H9 (cell line): ENCODE measurements at regions not wholly inside any gene's neighbourhood (a gene's known extent, or its start where the extent isn't known, plus 50 kb on each side); places are given as distances from the start of the nearest gene placed in this dataset.

Experiments
- DNase-seq: peaks from one replicate; pipeline ENCODE4 v3.0.0-alpha.2; 2017
- H2AFZ ChIP-seq: one replicate; pipeline ENCODE4 v1.6.1; 2013; ENCODE audit warnings: mild to moderate bottlenecking, low read length, control low read depth, moderate library complexity
- H2AK5ac ChIP-seq: 2 replicates; pipeline ENCODE4 v1.6.1; 2013; ENCODE audit warnings: low read length, control low read depth, mixed read lengths; ENCODE audit not compliant: insufficient read length
- H2BK120ac ChIP-seq: one replicate; pipeline ENCODE4 v1.6.1; 2013; ENCODE audit warnings: low read depth, mild to moderate bottlenecking, low read length, control low read depth, inconsistent platforms; ENCODE audit not compliant: poor library complexity, severe bottlenecking
- H2BK12ac ChIP-seq: 2 replicates; pipeline ENCODE4 v1.6.1; 2013; ENCODE audit warnings: low read length, control low read depth, mixed read lengths, low read depth; ENCODE audit not compliant: insufficient read length
- H2BK15ac ChIP-seq: 2 replicates; pipeline ENCODE4 v1.6.1; 2013; ENCODE audit warnings: low read depth, low read length, control low read depth
- H2BK20ac ChIP-seq: one replicate; pipeline ENCODE4 v1.6.1; 2013; ENCODE audit warnings: low read depth, mild to moderate bottlenecking, low read length, control low read depth, inconsistent platforms; ENCODE audit not compliant: poor library complexity, severe bottlenecking
- H2BK5ac ChIP-seq: 2 replicates; pipeline ENCODE4 v1.6.1; 2013; ENCODE audit warnings: low read length, control low read depth, mixed read lengths; ENCODE audit not compliant: insufficient read length
- H3K14ac ChIP-seq: 2 replicates; pipeline ENCODE4 v1.6.1; 2013; ENCODE audit warnings: low read length, control low read depth; ENCODE audit not compliant: insufficient read depth
- H3K18ac ChIP-seq: 2 replicates; pipeline ENCODE4 v1.6.1; 2013; ENCODE audit warnings: low read depth, mild to moderate bottlenecking, mixed read lengths, low read length, control low read depth; ENCODE audit not compliant: insufficient read length
- H3K23ac ChIP-seq: 2 replicates; pipeline ENCODE4 v1.6.1; 2013; ENCODE audit warnings: low read length, control low read depth, mixed read lengths, low read depth; ENCODE audit not compliant: insufficient read length
- H3K23me2 ChIP-seq: 2 replicates; pipeline ENCODE4 v1.6.1; 2013; ENCODE audit warnings: low read depth, mild to moderate bottlenecking, mixed read lengths, low read length, control low read depth; ENCODE audit not compliant: insufficient read length, poor library complexity, severe bottlenecking
- H3K27ac ChIP-seq: 2 replicates; pipeline ENCODE4 v1.5.1; 2013; ENCODE audit warnings: low read length, control low read depth, mixed read lengths, low read depth; ENCODE audit not compliant: insufficient read length
- H3K27me3 ChIP-seq: 2 replicates; pipeline ENCODE4 v1.6.1; 2013; ENCODE audit warnings: low read length, control low read depth, inconsistent platforms; ENCODE audit not compliant: insufficient read depth
- H3K4ac ChIP-seq: 2 replicates; pipeline ENCODE4 v1.6.1; 2013; ENCODE audit warnings: low read depth, mild to moderate bottlenecking, control low read depth, inconsistent platforms, low read length, moderate library complexity
- H3K4me1 ChIP-seq: 2 replicates; pipeline ENCODE4 v1.6.1; 2013; ENCODE audit warnings: low read length, control low read depth, inconsistent platforms; ENCODE audit not compliant: insufficient read depth
- H3K4me2 ChIP-seq: 2 replicates; pipeline ENCODE4 v1.6.1; 2013; ENCODE audit warnings: low read length, control low read depth, mixed read lengths; ENCODE audit not compliant: insufficient read length, insufficient read depth
- H3K56ac ChIP-seq: 2 replicates; pipeline ENCODE4 v1.6.1; 2013; ENCODE audit warnings: low read depth, mild to moderate bottlenecking, mixed read lengths, low read length, control low read depth; ENCODE audit not compliant: insufficient read length
- H3K79me1 ChIP-seq: 2 replicates; pipeline ENCODE4 v1.6.1; 2013; ENCODE audit warnings: low read depth, mild to moderate bottlenecking, moderate library complexity, low read length, control low read depth, inconsistent platforms; ENCODE audit not compliant: insufficient read depth, poor library complexity, severe bottlenecking
- H3K79me2 ChIP-seq: 2 replicates; pipeline ENCODE4 v1.6.1; 2013; ENCODE audit warnings: low read length, control low read depth, inconsistent platforms; ENCODE audit not compliant: insufficient read depth
- H3K9ac ChIP-seq: 2 replicates; pipeline ENCODE4 v1.6.1; 2013; ENCODE audit warnings: low read length, control low read depth, mixed read lengths; ENCODE audit not compliant: insufficient read length; ENCODE audit errors: extremely low read depth
- H3K9me3 ChIP-seq: one replicate; pipeline ENCODE4 v1.6.1; 2013; ENCODE audit warnings: low read depth, low read length, inconsistent platforms; ENCODE audit not compliant: control insufficient read depth
- H3T11ph ChIP-seq: one replicate; pipeline ENCODE4 v1.6.1; 2013; ENCODE audit warnings: mild to moderate bottlenecking, low read length, control low read depth, inconsistent platforms
- H4K20me1 ChIP-seq: one replicate; pipeline ENCODE4 v1.6.1; 2013; ENCODE audit not compliant: control insufficient read depth, insufficient read length, insufficient read depth
- H4K5ac ChIP-seq: 2 replicates; pipeline ENCODE4 v1.6.1; 2013; ENCODE audit warnings: low read depth, mild to moderate bottlenecking, mixed read lengths, low read length, control low read depth; ENCODE audit not compliant: insufficient read length
- H4K8ac ChIP-seq: replicated peaks from 2 replicates; pipeline ENCODE4 v1.6.1; 2013; ENCODE audit warnings: low read length, control low read depth, mixed read lengths, low read depth; ENCODE audit not compliant: insufficient read length
- H4K91ac ChIP-seq: 2 replicates; pipeline ENCODE4 v1.6.1; 2013; ENCODE audit warnings: low read depth, mild to moderate bottlenecking, moderate library complexity, mixed read lengths, low read length, control low read depth; ENCODE audit not compliant: insufficient read length
- H3K27ac Mint-ChIP-seq, 3 experiments: 2 replicates in 2 of 3; 3 replicates in 1 of 3; pipeline ENCODE4 v1.8.0; 2020 to 2021; ENCODE audit warnings: mixed read lengths in 3 of 3, mild to moderate bottlenecking in 1 of 3, moderate library complexity in 1 of 3
- H3K27me3 Mint-ChIP-seq: 2 replicates; pipeline ENCODE4 v1.8.0; 2021; ENCODE audit warnings: low read depth, mild to moderate bottlenecking, moderate library complexity, mixed read lengths
- H3K36me3 Mint-ChIP-seq, 3 experiments: 2 replicates in 2 of 3; 3 replicates in 1 of 3; pipeline ENCODE4 v1.8.0; 2020 to 2021; ENCODE audit warnings: low read depth in 3 of 3, mixed read lengths in 3 of 3; ENCODE audit not compliant: insufficient read depth in 1 of 3
- H3K4me1 Mint-ChIP-seq, 2 experiments: 2 replicates each; pipeline ENCODE4 v1.8.0; 2020; ENCODE audit warnings: mixed read lengths in 2 of 2
- H3K4me3 Mint-ChIP-seq, 2 experiments: 2 replicates in 1 of 2; 3 replicates in 1 of 2; pipeline ENCODE4 v1.8.0; 2020 to 2021; ENCODE audit warnings: mild to moderate bottlenecking in 2 of 2, mixed read lengths in 2 of 2, moderate library complexity in 1 of 2
- H3K9me3 Mint-ChIP-seq, 2 experiments: 2 replicates in 1 of 2; 3 replicates in 1 of 2; pipeline ENCODE4 v1.8.0; 2020; ENCODE audit warnings: mild to moderate bottlenecking in 2 of 2, mixed read lengths in 2 of 2, moderate library complexity in 1 of 2
- CTCF ChIP-seq: fragments of 200-600 bp; sonication (generic); conservative IDR thresholded peaks from 3 replicates; pipeline ENCODE4 v1.8.0; 2021; ENCODE audit warnings: antibody characterized with exemption, mild to moderate bottlenecking
- WGBS: extraction: QIAGEN DNeasy Blood & Tissue Kit; methylation state at CpG from one replicate; pipeline ENCODE4 v1.1.7; 2013; ENCODE audit warnings: missing lambda C conversion rate, low lambda C conversion rate, mixed read lengths; ENCODE audit not compliant: insufficient read length; ENCODE audit errors: extremely low coverage; 5-methylcytosine and 5-hydroxymethylcytosine counted together

- WGBS: no CpG with 5 or more reads among the region's 4 CpGs
- H3K23ac ChIP-seq: no peak overlapping the region
- no peak overlapping the region for H3K4ac ChIP-seq
- no peak overlapping the region for H3K14ac ChIP-seq
- no peak overlapping the region for H2BK15ac ChIP-seq
- no peak overlapping the region for H4K91ac ChIP-seq
- H2BK12ac ChIP-seq: no peak overlapping the region
- peaks cover 12 to 13% of the 10 kb centered on the region in 2 experiments for H3K4me1 Mint-ChIP-seq
- no peak overlapping the region for H3T11ph ChIP-seq
- H3K27me3 ChIP-seq: no peaks in the 10 kb centered on the region
- no peak overlapping the region for H4K8ac ChIP-seq
- DNase-seq: no peak
- no peak overlapping the region for H4K5ac ChIP-seq
- H2BK120ac ChIP-seq: no peak overlapping the region
- H3K27ac ChIP-seq: no peak overlapping the region
- H3K4me2 ChIP-seq: no peak overlapping the region
- no peaks in the 10 kb centered on the region for H3K79me2 ChIP-seq
- no peak overlapping the region for H2AK5ac ChIP-seq
- H2BK20ac ChIP-seq: no peak overlapping the region
- no peaks in the 10 kb centered on the region for H3K9me3 Mint-ChIP-seq
- H3K4me1 ChIP-seq: no peaks in the 10 kb centered on the region
- no peak for TF ChIP-seq CTCF
- H2AFZ ChIP-seq: no peak overlapping the region
- H3K9ac ChIP-seq: no peak overlapping the region
- peaks cover 11% of the 10 kb centered on the region; the same call in 1 of the 2 replicates for H3K27me3 Mint-ChIP-seq
- no peak overlapping the region for H2BK5ac ChIP-seq
- H3K9me3 ChIP-seq: no peaks in the 10 kb centered on the region
- H3K18ac ChIP-seq: no peak overlapping the region
- no peaks in the 10 kb centered on the region for H3K23me2 ChIP-seq
- H3K36me3 Mint-ChIP-seq: no peaks in the 10 kb centered on the region
- no peaks in the 10 kb centered on the region for H4K20me1 ChIP-seq
- no peaks in the 10 kb centered on the region for H3K79me1 ChIP-seq
- no peak overlapping the region for H3K27ac Mint-ChIP-seq
- H3K56ac ChIP-seq: no peak overlapping the region
- no peak overlapping the region for H3K4me3 Mint-ChIP-seq
Measured at GRCh38 chr12:4210183-4210582, 63.4 kb upstream of the CCND2 start.
